HEK293T (cell line): ENCODE measurements at regions not wholly inside any gene's neighbourhood (a gene's known extent, or its start where the extent isn't known, plus 50 kb on each side); places are given as distances from the start of the nearest gene placed in this dataset.
"Not testable (repeated sequence)": the region's sequence is repeated elsewhere in the genome, so short reads cannot be mapped to it uniquely, and the experiment has no call there.

ENCODE experiments used
- CTCF ChIA-PET: fragments of 350-600 bp; formaldehyde crosslinking; extraction: SDS; loops from one replicate; lab custom pipeline; 2021; ENCODE audit warnings: antibody characterized with exemption, inconsistent platforms; lab: Yijun Ruan, JAX
- POLR2A ChIA-PET: fragments of 350-600 bp; formaldehyde crosslinking; extraction: SDS; loops from one replicate; lab custom pipeline; 2020; ENCODE audit warnings: antibody characterized with exemption, inconsistent platforms; lab: Yijun Ruan, JAX
- DNase-seq: peaks from one replicate; pipeline ENCODE4 v3.0.0; 2012; ENCODE audit warnings: mixed read lengths; ENCODE audit errors: extremely low spot score
- ARNT ChIP-seq: fragments of 450-650 bp; IDR thresholded peaks from 2 replicates; pipeline ENCODE4 v1.6.1; 2017; ENCODE audit warnings: mild to moderate bottlenecking
- BHLHE40 ChIP-seq: fragments of 450-650 bp; IDR thresholded peaks from 2 replicates; pipeline ENCODE4 v1.6.1; 2016; ENCODE audit warnings: mild to moderate bottlenecking, moderate library complexity, borderline replicate concordance
- CTBP1 ChIP-seq: fragments of 450-650 bp; IDR thresholded peaks from 2 replicates; pipeline ENCODE4 v1.6.1; 2016; ENCODE audit warnings: borderline replicate concordance
- ELF4 ChIP-seq: fragments of 450-650 bp; IDR thresholded peaks from 2 replicates; pipeline ENCODE4 v1.6.1; 2017; ENCODE audit warnings: antibody characterized with exemption
- FOXA1 ChIP-seq: fragments of 450-650 bp; IDR thresholded peaks from 2 replicates; pipeline ENCODE4 v1.6.1; 2016; ENCODE audit warnings: mild to moderate bottlenecking
- FOXK2 ChIP-seq: fragments of 450-650 bp; IDR thresholded peaks from 2 replicates; pipeline ENCODE4 v1.6.1; 2016; ENCODE audit warnings: mild to moderate bottlenecking
- FOXM1 ChIP-seq: fragments of 450-650 bp; IDR thresholded peaks from 2 replicates; pipeline ENCODE4 v1.6.1; 2017; ENCODE audit warnings: mild to moderate bottlenecking, borderline replicate concordance
- HDGF ChIP-seq: fragments of 450-650 bp; IDR thresholded peaks from 2 replicates; pipeline ENCODE4 v1.6.1; 2017; ENCODE audit warnings: antibody characterized with exemption, borderline replicate concordance
- L3MBTL2 ChIP-seq: fragments of 450-650 bp; conservative IDR thresholded peaks from 2 replicates; pipeline ENCODE4 v1.6.1; 2016; ENCODE audit warnings: mild to moderate bottlenecking
- LEF1 ChIP-seq: fragments of 450-650 bp; IDR thresholded peaks from 2 replicates; pipeline ENCODE4 v1.6.1; 2017; ENCODE audit warnings: mild to moderate bottlenecking, borderline replicate concordance
- NFRKB ChIP-seq: fragments of 450-650 bp; IDR thresholded peaks from 2 replicates; pipeline ENCODE4 v1.6.1; 2016; ENCODE audit warnings: mild to moderate bottlenecking, moderate library complexity
- PKNOX1 ChIP-seq: fragments of 450-650 bp; IDR thresholded peaks from 2 replicates; pipeline ENCODE4 v1.6.1; 2016
- SP1 ChIP-seq: fragments of 450-650 bp; IDR thresholded peaks from 2 replicates; pipeline ENCODE4 v1.6.1; 2017
- SUZ12 ChIP-seq: fragments of 450-650 bp; IDR thresholded peaks from 2 replicates; pipeline ENCODE4 v1.6.1; 2016; ENCODE audit warnings: mild to moderate bottlenecking
- TARDBP ChIP-seq: fragments of 450-650 bp; IDR thresholded peaks from 2 replicates; pipeline ENCODE4 v1.6.1; 2016
- ZNF384 ChIP-seq: fragments of 450-650 bp; IDR thresholded peaks from 2 replicates; pipeline ENCODE4 v1.6.1; 2016

GRCh38 chr3:5360453-5360852 is 172.9 kb downstream of the EDEM1 start:
- ChIA-PET CTCF (no interaction called here), POLR2A (no interaction called here)
- no peak for DNase-seq
- no peak for TF ChIP-seq ZNF384
- no peak for TF ChIP-seq LEF1
- TF ChIP-seq ARNT = no peak
- no peak for TF ChIP-seq FOXM1
- TF ChIP-seq FOXA1 = no peak
- TF ChIP-seq SUZ12 = no peak
- no peak for TF ChIP-seq SP1
- no peak for TF ChIP-seq PKNOX1
- no peak for TF ChIP-seq FOXK2
- no peak for TF ChIP-seq HDGF
- TF ChIP-seq L3MBTL2 = no peak
- TF ChIP-seq CTBP1 = no peak
- no peak for TF ChIP-seq TARDBP
- TF ChIP-seq ELF4 = no peak
- TF ChIP-seq NFRKB = no peak
- TF ChIP-seq BHLHE40 = no peak

DNA sequence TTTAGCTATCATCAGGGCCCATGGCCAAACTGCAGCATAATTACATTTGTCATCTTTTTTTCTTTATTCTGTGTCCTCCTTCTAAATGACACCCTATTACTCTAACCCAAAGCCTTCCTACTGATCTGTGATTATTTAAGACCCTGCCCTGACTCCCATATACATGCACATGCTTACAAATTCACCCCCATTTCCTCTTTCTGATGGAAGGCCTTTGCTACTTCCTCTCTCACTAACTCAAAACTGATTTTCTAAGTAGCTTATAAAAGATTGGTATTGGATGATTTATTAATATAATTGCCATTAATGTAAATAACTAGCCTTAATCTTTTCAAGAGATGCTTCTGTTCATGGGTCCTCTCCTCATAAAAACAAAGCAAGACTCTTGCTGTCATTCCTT is 179.2 kb downstream of the EDEM1 start:
- POLR2A ChIA-PET = no interaction called here
- CTCF ChIA-PET = no interaction called here

DNA sequence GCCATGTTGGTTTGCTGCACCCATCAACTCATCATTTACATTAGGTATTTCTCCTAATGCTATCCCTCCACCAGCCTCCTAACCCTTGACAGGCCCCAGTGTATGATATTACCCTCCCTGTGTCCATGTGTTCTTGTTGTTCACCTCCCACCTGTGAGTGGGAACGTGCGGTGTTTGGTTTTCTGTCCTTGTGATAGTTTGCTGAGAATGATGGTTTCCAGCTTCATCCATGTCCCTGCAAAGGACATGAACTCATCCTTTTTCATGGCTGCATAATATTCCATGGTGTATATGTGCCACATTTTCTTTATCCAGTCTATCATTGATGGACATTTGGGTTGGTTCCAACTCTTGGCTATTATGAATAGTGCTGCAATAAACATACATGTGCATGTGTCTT is 184.0 kb downstream of the EDEM1 start:
- CTCF ChIA-PET, DNase-seq, POLR2A ChIA-PET: not testable (repeated sequence)

More for the DNA sequence above, 179.2 kb downstream of the EDEM1 start:
- no peak for TF ChIP-seq NFRKB
- no peak for TF ChIP-seq FOXM1
- no peak for TF ChIP-seq HDGF
- no peak for TF ChIP-seq SUZ12
- TF ChIP-seq PKNOX1 = no peak
- no peak for TF ChIP-seq ELF4
- TF ChIP-seq CTBP1 = no peak
- TF ChIP-seq ARNT = no peak
- DNase-seq = no peak

DNA sequence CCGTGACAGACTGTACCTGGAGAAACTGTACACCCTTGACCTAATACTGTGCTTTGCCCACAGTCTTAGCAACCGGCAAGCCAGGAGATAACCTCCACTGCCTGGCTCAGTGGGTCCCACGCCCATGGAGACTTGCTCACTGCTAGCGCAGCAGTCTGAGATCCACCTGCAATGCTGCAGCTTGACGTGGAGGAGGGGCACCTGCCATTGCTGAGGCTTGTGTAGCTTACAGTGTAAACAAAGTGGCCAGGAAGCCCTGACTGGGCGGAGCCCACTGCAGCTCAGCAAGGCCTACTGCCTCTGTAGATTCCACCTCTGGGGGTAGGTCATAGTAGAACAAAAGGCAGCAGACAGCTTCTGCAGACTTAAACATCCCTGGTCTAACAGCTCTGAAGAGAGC is 189.3 kb downstream of the EDEM1 start:
- CTCF ChIA-PET = no interaction called here
- POLR2A ChIA-PET = no interaction called here
- TF ChIP-seq FOXK2 (no peak), SP1 (no peak), LEF1 (no peak), SUZ12 (no peak), PKNOX1 (no peak), TARDBP (no peak), ZNF384 (no peak), CTBP1 (no peak), FOXA1 (no peak), NFRKB (no peak), HDGF (no peak), ELF4 (no peak), FOXM1 (no peak), L3MBTL2 (no peak), ARNT (no peak), BHLHE40 (no peak)
- no peak for DNase-seq

DNA sequence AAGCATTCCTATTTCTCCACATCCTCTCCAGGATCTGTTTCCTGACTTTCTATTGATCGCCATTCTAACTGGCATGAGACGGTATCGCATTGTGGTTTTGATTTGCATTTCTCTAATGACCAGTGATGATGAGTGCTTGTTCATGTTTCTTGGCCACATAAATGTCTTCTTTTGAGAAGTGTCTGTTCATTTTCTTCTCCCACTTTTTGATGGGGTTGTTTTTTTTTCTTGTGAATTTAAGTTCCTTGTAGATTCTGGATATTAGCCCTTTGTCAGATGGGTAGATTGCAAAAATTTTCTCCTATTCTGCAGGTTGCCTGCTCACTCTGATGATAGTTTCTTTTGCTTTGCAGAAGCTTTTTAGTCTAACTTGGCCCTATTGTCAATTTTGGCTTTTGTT is 191.8 kb downstream of the EDEM1 start:
- DNase-seq, POLR2A ChIA-PET, CTCF ChIA-PET: not testable (repeated sequence)

DNA sequence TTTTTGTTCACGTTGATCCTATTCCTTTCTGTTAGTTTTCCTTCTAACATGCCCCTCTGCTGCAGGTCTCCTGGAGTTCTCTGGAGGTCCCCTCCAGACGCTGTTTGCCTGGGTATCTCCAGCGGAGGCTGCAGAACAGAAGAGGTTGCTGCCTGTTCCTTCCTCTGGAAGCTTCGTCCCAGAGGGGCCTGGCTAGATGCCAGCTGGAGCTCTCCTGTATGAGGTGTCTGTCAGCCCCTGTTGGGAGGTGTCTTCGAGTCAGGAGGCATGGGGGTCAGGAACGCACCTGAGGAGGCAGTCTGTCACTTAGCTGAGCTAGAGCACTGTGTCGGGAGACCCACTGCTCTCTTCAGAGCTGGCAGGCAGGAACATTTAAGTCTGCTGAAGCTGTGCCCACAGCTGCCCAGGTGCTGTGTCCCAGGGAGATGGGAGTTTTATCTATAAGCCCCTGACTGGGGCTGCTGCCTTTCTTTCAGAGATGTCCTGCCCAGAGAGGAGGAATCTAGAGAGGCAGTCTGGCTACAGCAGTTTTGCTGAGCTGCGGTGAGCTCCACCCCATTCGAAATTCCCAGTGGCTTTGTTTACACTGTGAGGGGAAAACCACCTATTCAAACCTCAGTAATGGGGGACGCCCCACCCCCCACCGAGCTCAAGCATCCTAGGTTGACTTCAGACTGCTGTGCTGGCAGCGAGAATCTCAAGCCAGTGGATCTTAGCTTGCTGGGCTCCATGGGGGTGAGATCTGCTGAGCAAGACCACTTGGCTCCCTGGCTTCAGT is 196.2 kb downstream of the EDEM1 start:
- POLR2A ChIA-PET, CTCF ChIA-PET, DNase-seq: not testable (repeated sequence)

DNA sequence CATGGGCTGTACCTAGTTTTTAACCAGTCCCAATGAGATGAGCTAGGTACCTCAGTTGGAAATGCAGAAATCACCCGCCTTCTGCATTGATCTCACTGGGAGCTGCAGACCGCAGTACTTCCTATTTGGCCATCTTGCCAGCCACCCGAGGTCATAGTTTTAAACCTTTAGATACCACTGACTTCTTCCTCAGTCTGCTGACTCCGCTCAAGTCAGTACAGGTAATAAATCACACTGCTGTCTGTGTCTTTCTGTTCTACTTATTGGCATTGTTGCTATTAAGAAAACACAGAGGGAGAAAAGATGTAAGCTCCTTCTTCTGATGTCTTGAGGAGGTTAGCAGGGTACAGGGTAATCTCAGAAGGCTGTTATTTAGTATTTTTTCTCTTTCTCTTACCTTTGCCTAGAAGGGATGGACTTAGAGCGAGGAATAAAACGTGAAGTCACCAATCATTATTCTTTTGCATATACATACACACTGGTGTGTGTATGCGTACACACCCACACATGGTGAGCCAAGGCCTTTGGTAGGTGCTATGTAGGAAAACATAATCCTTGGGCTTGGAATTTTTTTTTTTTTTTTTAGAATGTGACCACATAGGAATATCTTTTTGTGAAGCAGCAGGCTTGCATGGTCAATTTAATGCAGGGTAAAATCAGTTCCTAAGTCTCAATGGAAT is 197.2 kb downstream of the EDEM1 start:
- CTCF ChIA-PET = no interaction called here
- no peak for DNase-seq
- no peak for TF ChIP-seq L3MBTL2
- no peak for TF ChIP-seq FOXM1
- TF ChIP-seq ELF4 = no peak
- TF ChIP-seq ZNF384 = no peak
- no peak for TF ChIP-seq FOXA1
- no peak for TF ChIP-seq ARNT
- TF ChIP-seq CTBP1 = no peak
- TF ChIP-seq LEF1 = no peak
- TF ChIP-seq HDGF = no peak
- TF ChIP-seq SP1 = no peak
- TF ChIP-seq PKNOX1 = no peak
- POLR2A ChIA-PET = no interaction called here
